ENCODE measurements at regions not wholly inside any gene's neighbourhood (a gene's known extent, or its start where the extent isn't known, plus 50 kb on each side); places are given as distances from the start of the nearest gene placed in this dataset.

GRCh38 chr20:6665621-6666355, 101.7 kb upstream of the BMP2 start:
- TF ChIP-seq EZH2 (IDR thresholded peaks at IDR 0.05) (no peak), CTCF (IDR thresholded peaks at IDR 0.05 in 2 of 3, conservative IDR thresholded peaks at IDR 0.05 in 1 of 3; ENCODE audit: borderline replicate concordance in 1 of 3, insufficient read depth in 1 of 3, low read depth in 2 of 3, low read length in 2 of 3) (no peak)

All from HCT116 (cell line).